Skin of body (tissue), 1 donor: ENCODE measurements at regions not wholly inside any gene's neighbourhood (a gene's known extent, or its start where the extent isn't known, plus 50 kb on each side); places are given as distances from the start of the nearest gene placed in this dataset.
A peak's percentile ranks its signal among the peaks of the same experiment; 100 is the strongest.
"Not testable (repeated sequence)": the region's sequence is repeated elsewhere in the genome, so short reads cannot be mapped to it uniquely, and the experiment has no call there.

Experiments
- DNase-seq: peaks from one replicate; lab custom pipeline; 2025; lab: John Stamatoyannopoulos, UW

- DNase-seq = no peak
Measured at GRCh38 chr16:86826941-86827340, 248.6 kb downstream of the FOXL1 start.

- DNase-seq = no peak
Measured at GRCh38 chr16:86827521-86827920, 249.2 kb downstream of the FOXL1 start.

DNA sequence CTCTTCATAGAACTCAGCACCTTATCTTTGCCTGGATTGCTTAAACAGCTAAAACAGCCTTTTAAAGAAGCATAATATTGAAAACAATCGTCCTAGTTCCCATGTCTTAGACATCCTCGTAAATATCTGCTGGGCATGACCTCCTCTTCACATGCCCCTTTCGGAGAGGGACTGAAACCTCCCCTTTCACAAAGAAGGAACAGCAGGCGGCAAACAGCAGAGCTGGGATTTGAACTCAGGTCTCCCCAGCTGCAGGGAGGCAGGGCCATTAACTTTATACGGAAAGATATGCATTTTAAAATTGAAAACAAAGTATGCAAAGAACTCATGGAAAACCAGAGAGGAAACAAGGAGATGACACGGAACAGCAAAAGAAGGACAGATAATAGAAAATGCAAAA lies 249.9 kb downstream of the FOXL1 start:
- no peak for DNase-seq

DNA sequence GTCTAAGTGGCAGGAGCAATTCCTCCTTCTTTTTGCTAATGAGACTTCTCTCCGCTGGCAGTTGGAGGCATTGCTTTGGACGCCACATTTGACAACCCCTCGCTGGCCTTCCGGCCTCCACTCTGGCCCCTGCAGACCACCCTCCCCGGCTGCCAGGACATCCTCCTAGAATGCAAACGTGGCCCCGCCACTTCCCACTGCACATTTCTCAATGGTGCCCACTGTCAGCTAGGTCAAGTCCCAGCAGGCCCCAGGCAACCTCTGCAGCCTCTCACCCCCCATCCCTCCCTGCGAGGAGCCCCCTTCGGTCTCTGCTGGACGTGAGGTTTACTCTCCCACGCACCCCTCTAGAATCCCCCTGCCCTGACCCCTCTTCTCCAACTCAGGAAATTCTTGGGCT lies 250.3 kb downstream of the FOXL1 start:
- DNase-seq = no peak

GRCh38 chr16:86831366-86831765 lies 253.0 kb downstream of the FOXL1 start:
- no peak for DNase-seq

DNA sequence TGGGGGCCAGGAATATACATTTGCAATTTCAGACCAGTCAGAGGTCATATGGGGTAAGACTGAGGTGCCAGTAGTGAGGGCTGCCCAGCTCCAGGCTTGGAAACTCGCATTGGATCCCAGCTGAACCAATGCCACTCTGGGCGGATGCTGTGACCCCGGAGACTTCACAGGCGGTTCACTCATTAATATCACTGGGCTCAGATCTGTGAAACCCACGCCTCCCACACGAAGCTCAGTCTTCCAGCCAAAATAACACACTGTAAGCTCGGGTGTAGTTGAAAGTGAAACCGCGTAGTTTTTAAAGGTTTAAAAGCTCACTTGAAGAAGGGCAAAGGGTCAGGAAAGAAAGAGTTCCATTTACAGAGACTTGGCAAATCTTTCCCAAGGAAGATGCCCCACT lies 254.8 kb downstream of the FOXL1 start:
- DNase-seq = no peak

- DNase-seq = no peak
Measured at GRCh38 chr16:86834451-86835035, 256.2 kb downstream of the FOXL1 start.

GRCh38 chr16:86835982-86836381 lies 257.6 kb downstream of the FOXL1 start:
- DNase-seq = no peak

DNA sequence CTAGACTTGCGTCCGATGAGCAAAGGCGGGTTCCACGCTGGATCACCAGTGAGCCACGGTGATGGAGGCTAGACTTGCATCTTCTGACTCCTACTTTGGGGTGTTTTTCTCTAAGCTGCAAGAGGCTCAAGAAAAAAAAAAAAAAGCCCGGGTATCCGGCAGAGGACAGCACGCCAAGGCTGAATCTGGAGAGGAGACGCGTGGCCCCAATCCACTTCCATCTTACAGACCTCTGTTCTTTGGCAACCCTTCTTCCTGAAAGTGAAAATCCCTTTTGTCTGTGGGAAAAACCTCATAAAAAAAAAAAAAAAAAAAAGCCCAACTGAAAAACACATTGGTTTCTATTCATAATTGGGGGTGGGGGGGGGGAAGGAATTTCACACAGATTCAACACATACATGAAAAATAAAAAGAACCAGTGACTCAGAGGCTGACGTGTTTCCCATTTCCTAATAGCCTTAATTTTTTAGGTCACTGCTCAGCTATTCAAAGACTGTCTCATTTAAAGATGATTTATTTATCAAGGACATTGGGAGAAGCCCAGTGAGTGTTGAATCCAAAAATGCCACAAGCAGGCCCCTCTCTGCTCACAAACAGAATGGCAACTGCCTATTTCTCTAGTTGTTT lies 258.3 kb downstream of the FOXL1 start:
- DNase-seq = no peak

DNA sequence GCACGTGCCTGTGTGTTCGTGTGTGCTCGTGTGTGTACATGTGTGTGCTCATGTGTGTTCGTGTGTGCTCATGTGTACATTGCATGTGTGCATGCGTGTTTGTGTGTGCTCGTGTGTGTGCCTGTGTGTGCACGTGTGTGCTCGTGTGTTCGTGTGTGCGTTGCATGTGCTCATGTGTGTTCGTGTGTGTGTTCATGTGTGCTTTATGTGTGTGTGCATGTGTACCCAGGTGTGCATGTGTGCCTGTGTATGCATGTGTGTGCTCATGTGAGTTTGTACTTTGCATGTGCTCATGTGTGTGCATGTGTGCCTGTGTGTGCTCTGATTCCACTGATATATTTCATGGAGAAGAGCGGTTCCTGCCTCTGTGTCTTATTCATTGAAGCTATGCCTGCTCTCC lies 265.5 kb downstream of the FOXL1 start:
- DNase-seq = no peak

- peak; percentile 10 for DNase-seq
Measured at GRCh38 chr16:86844695-86845094, 266.3 kb downstream of the FOXL1 start.

DNA sequence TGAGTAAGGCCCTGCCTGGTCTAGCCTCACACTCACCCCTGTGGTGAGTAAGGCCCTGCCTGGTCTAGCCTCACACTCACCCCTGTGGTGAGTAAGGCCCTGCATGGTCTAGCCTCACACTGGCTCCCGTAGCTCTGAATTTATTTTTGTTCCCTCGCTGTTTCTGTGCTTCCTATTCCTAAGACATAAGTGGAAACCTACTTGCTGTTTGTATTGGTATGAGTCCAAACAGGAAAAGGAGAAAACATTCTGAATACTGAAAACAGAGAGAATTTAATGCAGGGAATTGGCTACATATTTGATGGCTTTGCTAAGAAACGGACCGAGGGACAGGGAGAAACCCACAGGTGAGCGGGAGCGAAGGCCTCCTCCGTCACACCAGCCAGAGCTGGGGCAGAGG lies 267.8 kb downstream of the FOXL1 start:
- DNase-seq = no peak

DNA sequence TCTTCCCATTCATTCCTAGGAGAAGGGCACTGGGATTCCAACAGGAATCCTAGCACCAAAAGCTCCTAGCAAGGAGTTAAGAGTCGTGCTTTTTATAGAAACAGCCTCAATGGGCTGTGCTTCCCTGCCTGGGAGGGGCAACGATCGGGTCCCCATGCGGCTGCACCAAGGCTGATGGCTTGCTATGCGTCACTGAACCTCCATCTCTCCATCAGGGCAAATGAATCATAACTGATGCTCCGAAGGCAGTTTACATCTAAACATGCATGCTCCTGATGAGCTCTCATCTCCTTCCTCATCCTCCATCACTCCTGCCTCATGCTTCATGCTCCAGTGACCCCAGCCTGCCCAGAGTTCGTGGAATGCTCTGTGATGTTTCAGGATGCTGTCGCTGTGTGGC lies 270.5 kb downstream of the FOXL1 start:
- no peak for DNase-seq

DNA sequence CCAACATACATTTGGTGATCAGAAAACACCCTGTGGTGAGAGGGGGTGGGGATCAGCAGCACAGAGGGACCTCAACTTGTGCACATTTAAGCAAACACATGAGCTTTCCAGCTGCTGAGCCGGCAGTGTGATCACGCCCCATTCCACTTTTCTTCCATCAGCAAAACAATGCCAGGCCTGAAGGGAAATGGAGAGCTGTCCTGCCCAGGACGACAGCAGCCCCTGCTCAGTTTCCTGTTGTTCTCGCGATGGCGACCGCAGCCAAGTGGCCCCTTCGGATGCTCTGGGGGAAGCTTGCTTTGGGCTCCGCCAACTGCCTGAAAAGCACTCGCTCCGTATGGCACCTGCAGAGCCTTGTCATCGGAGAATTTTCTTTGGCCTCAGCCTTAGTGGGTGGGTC lies 272.3 kb downstream of the FOXL1 start:
- DNase-seq = peak; percentile 12

DNA sequence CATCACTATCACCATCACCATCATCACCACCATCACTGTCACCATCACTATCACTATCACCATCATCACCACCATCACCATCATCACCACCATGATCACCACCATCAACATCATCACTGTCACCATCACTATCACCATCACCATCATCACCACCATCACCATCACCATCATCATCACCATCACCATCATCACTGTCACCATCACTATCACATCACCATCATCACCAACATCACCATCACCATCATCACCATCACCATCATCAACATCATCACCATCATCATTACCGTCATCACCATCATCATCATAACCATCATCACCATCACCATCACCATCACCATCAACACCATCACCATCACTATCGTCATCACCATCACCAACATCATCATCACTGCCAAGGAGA lies 273.8 kb downstream of the FOXL1 start:
- no peak for DNase-seq

- peak; percentile 83 for DNase-seq
Measured at GRCh38 chr16:86854058-86854621, 275.8 kb downstream of the FOXL1 start.

GRCh38 chr16:86854626-86855294 lies 276.4 kb downstream of the FOXL1 start:
- no peak for DNase-seq

DNA sequence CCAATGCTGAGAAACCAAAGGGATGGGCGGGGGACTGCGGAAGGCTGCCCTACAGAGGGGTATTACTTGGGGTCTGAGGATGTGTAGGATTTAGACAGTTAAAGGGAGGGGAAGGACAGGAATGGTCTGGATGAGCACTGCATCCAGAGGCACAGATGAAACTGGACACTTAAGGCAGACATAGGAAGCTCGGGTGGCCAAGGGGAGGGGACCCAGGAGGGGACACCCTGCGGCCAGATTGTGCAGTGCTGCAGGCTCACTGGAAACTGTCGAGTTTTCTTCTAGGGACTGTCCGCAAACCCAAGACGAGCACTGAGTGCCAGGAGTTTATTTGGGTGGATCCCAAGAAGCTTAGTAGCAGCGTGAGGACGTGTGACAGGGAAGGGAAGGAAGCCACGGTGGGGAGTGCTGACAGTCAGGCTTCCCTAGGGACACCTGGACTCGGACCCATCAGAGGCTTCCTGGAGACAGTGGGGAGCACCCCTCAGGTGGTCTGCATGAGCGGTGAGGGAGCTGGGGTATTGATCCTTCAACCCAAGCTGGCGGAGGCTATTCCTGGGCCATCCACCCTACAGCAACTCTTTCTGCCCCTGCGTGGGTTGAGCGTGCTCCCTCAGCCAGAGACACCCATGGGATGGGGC lies 278.7 kb downstream of the FOXL1 start:
- DNase-seq = no peak

DNA sequence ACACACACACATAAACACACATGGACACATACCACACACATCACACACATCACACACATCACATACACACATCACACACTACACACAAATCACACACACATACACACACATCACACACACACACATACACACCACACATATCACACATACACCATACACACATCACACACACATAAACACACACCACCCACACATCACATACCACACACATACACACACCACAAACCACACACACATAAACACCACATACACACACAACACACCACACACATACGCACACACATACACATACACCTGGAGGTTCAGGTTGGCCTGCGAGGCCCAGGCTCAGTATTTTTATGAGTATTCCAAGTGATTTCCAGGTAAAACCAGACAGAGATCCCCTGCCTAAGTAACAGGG lies 279.5 kb downstream of the FOXL1 start:
- no peak for DNase-seq

GRCh38 chr16:86858501-86858900 lies 280.2 kb downstream of the FOXL1 start:
- no peak for DNase-seq

GRCh38 chr16:86861270-86861858 lies 283.0 kb downstream of the FOXL1 start:
- DNase-seq = not testable (repeated sequence)
